Pons (tissue), 1 donor: ENCODE measurements at regions not wholly inside any gene's neighbourhood (a gene's known extent, or its start where the extent isn't known, plus 50 kb on each side); places are given as distances from the start of the nearest gene placed in this dataset.
A peak's percentile ranks its signal among the peaks of the same experiment; 100 is the strongest.
"Not testable (repeated sequence)": the region's sequence is repeated elsewhere in the genome, so short reads cannot be mapped to it uniquely, and the experiment has no call there.

Experiments used
- DNase-seq: peaks from one replicate; pipeline ENCODE4 v3.0.0-alpha.2; 2016; ENCODE audit warnings: low spot score

GRCh38 chr7:85887133-85887532, 700.3 kb upstream of the SEMA3D start:
- no peak for DNase-seq

- DNase-seq, result no peak
Observed at GRCh38 chr7:85882335-85882734, 695.5 kb upstream of the SEMA3D start.

- no peak for DNase-seq
Observed at GRCh38 chr7:85875398-85875797, 688.5 kb upstream of the SEMA3D start.

- no peak for DNase-seq
Observed at GRCh38 chr7:85866540-85866939, 679.7 kb upstream of the SEMA3D start.

GRCh38 chr7:85851571-85852193, 664.8 kb upstream of the SEMA3D start:
- peak; percentile 58 for DNase-seq

- no peak for DNase-seq
Observed at GRCh38 chr7:85850381-85850780, 663.5 kb upstream of the SEMA3D start.

- DNase-seq, result no peak
Observed at GRCh38 chr7:85840554-85840953, 653.7 kb upstream of the SEMA3D start.

GRCh38 chr7:85833066-85833465, 646.2 kb upstream of the SEMA3D start:
- no peak for DNase-seq

GRCh38 chr7:85830982-85831381, 644.1 kb upstream of the SEMA3D start:
- no peak for DNase-seq

- DNase-seq, result peak; percentile 26
Observed at GRCh38 chr7:85829817-85830432, 643.1 kb upstream of the SEMA3D start.

- no peak for DNase-seq
Observed at GRCh38 chr7:85829176-85829575, 642.3 kb upstream of the SEMA3D start.

GRCh38 chr7:85828614-85829013, 641.8 kb upstream of the SEMA3D start:
- DNase-seq, result no peak

GRCh38 chr7:85823396-85824080, 636.7 kb upstream of the SEMA3D start:
- no peak for DNase-seq

GRCh38 chr7:85821926-85822325, 635.1 kb upstream of the SEMA3D start:
- no peak for DNase-seq

GRCh38 chr7:85820702-85821443, 634.0 kb upstream of the SEMA3D start:
- no peak for DNase-seq

GRCh38 chr7:85815526-85815925, 628.7 kb upstream of the SEMA3D start:
- no peak for DNase-seq

- no peak for DNase-seq
Observed at GRCh38 chr7:85806321-85806720, 619.5 kb upstream of the SEMA3D start.

GRCh38 chr7:85805656-85806055, 618.8 kb upstream of the SEMA3D start:
- DNase-seq, result no peak

GRCh38 chr7:85805249-85805648, 618.4 kb upstream of the SEMA3D start:
- no peak for DNase-seq

- no peak for DNase-seq
Observed at GRCh38 chr7:85802211-85802610, 615.4 kb upstream of the SEMA3D start.

- no peak for DNase-seq
Observed at GRCh38 chr7:85796956-85797355, 610.1 kb upstream of the SEMA3D start.

GRCh38 chr7:85791098-85791497, 604.2 kb upstream of the SEMA3D start:
- not testable (repeated sequence) for DNase-seq

- DNase-seq, result no peak
Observed at GRCh38 chr7:85781606-85782005, 594.8 kb upstream of the SEMA3D start.
